H1 (cell line): ENCODE measurements at regions not wholly inside any gene's neighbourhood (a gene's known extent, or its start where the extent isn't known, plus 50 kb on each side); places are given as distances from the start of the nearest gene placed in this dataset.

ENCODE experiments used
- CTCF ChIA-PET: fragments of 300-600 bp; sonication (Branson Sonifier 250); formaldehyde crosslinking; loops from one replicate; lab custom pipeline; 2021; ENCODE audit not compliant: partially characterized antibody; lab: Charles Lee
- POLR2A ChIA-PET: fragments of 300-600 bp; sonication (Branson Sonifier 250); formaldehyde crosslinking; loops from one replicate; lab custom pipeline; 2021; ENCODE audit warnings: inconsistent platforms; ENCODE audit not compliant: partially characterized antibody; lab: Charles Lee
- DNase-seq, 2 experiments: peaks; one replicate each; pipeline versions ENCODE4 v3.0.0 to v3.0.0-alpha.2; 2010 to 2022; ENCODE audit warnings: low spot score in 2 of 2, low read depth in 1 of 2, mixed read lengths in 1 of 2
- FAIRE-seq: peaks from 2 replicates; lab custom pipeline; 2011; peaks lifted over from hg19 to GRCh38; lab: Jason Lieb, UNC
- H2AFZ ChIP-seq: 2 replicates; pipeline ENCODE4 v1.8.1; 2012; ENCODE audit warnings: low read length, inconsistent platforms
- H2AK5ac ChIP-seq: 2 replicates; pipeline ENCODE4 v1.6.1; 2013; ENCODE audit warnings: low read depth, low read length
- H2BK120ac ChIP-seq: replicated peaks from 2 replicates; pipeline ENCODE3; 2013; ENCODE audit warnings: low read depth, low read length, inconsistent platforms
- H2BK12ac ChIP-seq: 2 replicates; pipeline ENCODE4 v1.6.1; 2013; ENCODE audit warnings: low read depth, low read length
- H2BK15ac ChIP-seq: 2 replicates; pipeline ENCODE4 v1.6.1; 2013; ENCODE audit warnings: low read length
- H2BK20ac ChIP-seq: 2 replicates; pipeline ENCODE4 v1.6.1; 2013; ENCODE audit warnings: low read length
- H2BK5ac ChIP-seq: 2 replicates; pipeline ENCODE4 v1.6.1; 2013; ENCODE audit warnings: low read depth, low read length
- H3K14ac ChIP-seq: 2 replicates; pipeline ENCODE4 v1.6.1; 2013; ENCODE audit warnings: inconsistent platforms; ENCODE audit not compliant: insufficient read length
- H3K18ac ChIP-seq: 2 replicates; pipeline ENCODE4 v1.6.1; 2013; ENCODE audit warnings: low read length; ENCODE audit errors: extremely low read depth
- H3K23ac ChIP-seq: 2 replicates; pipeline ENCODE4 v1.6.1; 2013; ENCODE audit warnings: inconsistent platforms; ENCODE audit not compliant: insufficient read length
- H3K23me2 ChIP-seq: 2 replicates; pipeline ENCODE4 v1.6.1; 2013; ENCODE audit warnings: low read depth, low read length
- H3K27ac ChIP-seq: 2 replicates; pipeline ENCODE4 v1.6.1; 2011; ENCODE audit warnings: low read depth, low read length, inconsistent platforms
- H3K27me3 ChIP-seq, 4 experiments: replicated peaks in 1 of 4; 1 replicate in 1 of 4; 2 replicates in 3 of 4; pipeline versions ENCODE4 v1.6.1 to v1.8.1; 2011 to 2013; ENCODE audit warnings: low read length in 3 of 4, mild to moderate bottlenecking in 3 of 4, inconsistent platforms in 2 of 4, mixed read lengths in 2 of 4, moderate library complexity in 1 of 4; ENCODE audit not compliant: control insufficient read depth in 3 of 4, insufficient read depth in 3 of 4; ENCODE audit errors: extremely low read depth in 1 of 4
- H3K36me3 ChIP-seq, 4 experiments: 2 replicates each; pipeline versions ENCODE4 v1.6.1 to v1.8.1; 2011 to 2013; ENCODE audit warnings: mild to moderate bottlenecking in 4 of 4, low read length in 3 of 4, moderate library complexity in 2 of 4, control low read depth in 1 of 4, inconsistent platforms in 1 of 4; ENCODE audit not compliant: insufficient read depth in 4 of 4, control insufficient read depth in 2 of 4
- H3K4ac ChIP-seq: replicated peaks from 2 replicates; pipeline ENCODE3; 2013; ENCODE audit warnings: low read length, low read depth, mixed read lengths, inconsistent platforms; ENCODE audit not compliant: insufficient read length
- H3K4me1 ChIP-seq, 4 experiments: replicated peaks in 1 of 4; 1 replicate in 1 of 4; 2 replicates in 3 of 4; pipeline versions ENCODE4 v1.6.1 to v1.8.1; 2011 to 2013; ENCODE audit warnings: low read length in 3 of 4, inconsistent platforms in 2 of 4, mixed read lengths in 1 of 4; ENCODE audit not compliant: insufficient read depth in 4 of 4, control insufficient read depth in 3 of 4
- H3K4me2 ChIP-seq, 2 experiments: 2 replicates each; pipeline versions ENCODE4 v1.6.1 to v1.8.1; 2011 to 2013; ENCODE audit warnings: low read depth in 2 of 2, low read length in 2 of 2, control low read depth in 1 of 2, inconsistent platforms in 1 of 2, mild to moderate bottlenecking in 1 of 2; ENCODE audit not compliant: insufficient read depth in 1 of 2
- H3K4me3 ChIP-seq, 4 experiments: fragments of 200-600, 300-600 bp in 1 of 4; sonication (generic), shearing (Covaris generic), sonication (Bioruptor Twin) in 1 of 4; 2 replicates each; pipeline versions ENCODE4 v1.5.1 to v1.8.1; 2011 to 2016; ENCODE audit warnings: low read length in 4 of 4, low read depth in 3 of 4, control low read depth in 2 of 4, inconsistent platforms in 2 of 4, mild to moderate bottlenecking in 2 of 4, mixed read lengths in 1 of 4, moderate library complexity in 1 of 4; ENCODE audit not compliant: insufficient read depth in 2 of 4; ENCODE audit errors: extremely low read depth in 1 of 4
- H3K56ac ChIP-seq: replicated peaks from 2 replicates; pipeline ENCODE3; 2013; ENCODE audit warnings: low read depth, mild to moderate bottlenecking, mixed read lengths, low read length, inconsistent platforms; ENCODE audit not compliant: insufficient read length
- H3K79me1 ChIP-seq: 2 replicates; pipeline ENCODE4 v1.6.1; 2013; ENCODE audit warnings: low read depth, low read length, control low read depth
- H3K79me2 ChIP-seq, 2 experiments: 2 replicates each; pipeline versions ENCODE4 v1.6.1 to v1.8.1; 2012 to 2013; ENCODE audit warnings: low read length in 2 of 2, mild to moderate bottlenecking in 2 of 2, inconsistent platforms in 1 of 2; ENCODE audit not compliant: insufficient read depth in 2 of 2, control insufficient read depth in 1 of 2
- H3K9ac ChIP-seq, 4 experiments: replicated peaks in 1 of 4; 1 replicate in 1 of 4; 2 replicates in 3 of 4; pipeline versions ENCODE4 v1.6.1 to v1.8.1; 2011 to 2013; ENCODE audit warnings: low read depth in 3 of 4, low read length in 3 of 4, control low read depth in 2 of 4, mild to moderate bottlenecking in 2 of 4, moderate library complexity in 2 of 4, inconsistent platforms in 1 of 4; ENCODE audit errors: extremely low read depth in 1 of 4
- H3K9me3 ChIP-seq, 2 experiments: 2 replicates each; pipeline versions ENCODE4 v1.6.1 to v1.8.1; 2012 to 2013; ENCODE audit warnings: mild to moderate bottlenecking in 2 of 2, moderate library complexity in 2 of 2, control low read depth in 1 of 2, inconsistent platforms in 1 of 2, low read depth in 1 of 2, low read length in 1 of 2, mixed read lengths in 1 of 2; ENCODE audit not compliant: insufficient read depth in 2 of 2
- H4K20me1 ChIP-seq, 2 experiments: replicated peaks in 1 of 2; 2 replicates each; pipeline versions ENCODE3 to v1.8.1; 2011 to 2013; ENCODE audit warnings: inconsistent platforms in 2 of 2, low read length in 2 of 2, mild to moderate bottlenecking in 1 of 2; ENCODE audit not compliant: insufficient read depth in 2 of 2, control insufficient read depth in 1 of 2
- H4K5ac ChIP-seq: 2 replicates; pipeline ENCODE4 v1.6.1; 2013; ENCODE audit warnings: low read length, low read depth, mixed read lengths, inconsistent platforms; ENCODE audit not compliant: insufficient read length
- H4K8ac ChIP-seq: 2 replicates; pipeline ENCODE4 v1.8.0; 2013; ENCODE audit warnings: mild to moderate bottlenecking, moderate library complexity, low read length, inconsistent platforms; ENCODE audit not compliant: insufficient read depth; ENCODE audit errors: extremely low read depth
- H4K91ac ChIP-seq: replicated peaks from 2 replicates; pipeline ENCODE3; 2013; ENCODE audit warnings: low read length, mixed read lengths, inconsistent platforms; ENCODE audit not compliant: insufficient read length
- ASH2L ChIP-seq: fragments of 200-600, 300-600 bp; sonication (generic); IDR thresholded peaks from one replicate; pipeline ENCODE4 v1.7.1; 2017; ENCODE audit warnings: low read length
- BACH1 ChIP-seq: IDR thresholded peaks from 2 replicates; pipeline ENCODE4 v1.6.1; 2012; ENCODE audit warnings: low read length, improper control_type of control experiment
- CEBPB ChIP-seq: IDR thresholded peaks from 2 replicates; pipeline ENCODE4 v1.6.1; 2012; ENCODE audit warnings: low read depth, low read length
- CHD1 ChIP-seq: IDR thresholded peaks from 2 replicates; pipeline ENCODE4 v1.6.1; 2012; ENCODE audit warnings: low read depth, low read length, improper control_type of control experiment
- CREB1 ChIP-seq: IDR thresholded peaks from 2 replicates; pipeline ENCODE4 v1.6.1; 2012; ENCODE audit warnings: inconsistent platforms
- EZH2 ChIP-seq: fragments of 200-600 bp; sonication (generic); IDR thresholded peaks from 2 replicates; pipeline ENCODE4 v1.7.1; 2012; ENCODE audit warnings: low read depth, mild to moderate bottlenecking, moderate library complexity, low read length, inconsistent platforms; ENCODE audit not compliant: severe bottlenecking
- JUND ChIP-seq: IDR thresholded peaks from 2 replicates; pipeline ENCODE4 v1.6.1; 2011; ENCODE audit warnings: mild to moderate bottlenecking, improper control_type of control experiment, low read length
- KDM1A ChIP-seq: fragments of 200-600, 300-600 bp; sonication (generic); IDR thresholded peaks from 2 replicates; pipeline ENCODE4 v1.7.1; 2016; ENCODE audit warnings: mild to moderate bottlenecking, low read length, borderline replicate concordance
- KDM4A ChIP-seq: IDR thresholded peaks from one replicate; pipeline ENCODE4 v1.7.1; 2012; ENCODE audit warnings: low read depth, mild to moderate bottlenecking, moderate library complexity, low read length, inconsistent platforms; ENCODE audit not compliant: severe bottlenecking
- PHF8 ChIP-seq: fragments of 200-600 bp; sonication (generic); conservative IDR thresholded peaks from 2 replicates; pipeline ENCODE4 v1.7.1; 2012; ENCODE audit warnings: low read depth, mild to moderate bottlenecking, inconsistent platforms, low read length, moderate library complexity
- POLR2A ChIP-seq, 2 experiments: IDR thresholded peaks; 1 replicate in 1 of 2; 2 replicates in 1 of 2; pipeline ENCODE4 v1.6.1; 2011; ENCODE audit warnings: low read depth in 2 of 2, low read length in 2 of 2, mild to moderate bottlenecking in 2 of 2; ENCODE audit errors: control extremely low read depth in 1 of 2
- SIN3A ChIP-seq, 2 experiments: IDR thresholded peaks in 1 of 2; conservative IDR thresholded peaks in 1 of 2; 2 replicates each; pipeline ENCODE4 v1.6.1; 2011 to 2012; ENCODE audit warnings: low read length in 2 of 2, improper control_type of control experiment in 1 of 2, low read depth in 1 of 2, mild to moderate bottlenecking in 1 of 2
- SIX5 ChIP-seq: IDR thresholded peaks from 2 replicates; pipeline ENCODE4 v1.6.1; 2011; ENCODE audit warnings: mild to moderate bottlenecking, low read depth, low read length
- SRF ChIP-seq: IDR thresholded peaks from 2 replicates; pipeline ENCODE4 v1.6.1; 2011; ENCODE audit warnings: mild to moderate bottlenecking, low read depth, low read length, moderate library complexity
- TBP ChIP-seq: IDR thresholded peaks from 2 replicates; pipeline ENCODE4 v1.6.1; 2011; ENCODE audit warnings: low read depth, low read length, improper control_type of control experiment
- USF2 ChIP-seq: IDR thresholded peaks from 2 replicates; pipeline ENCODE4 v1.6.1; 2011; ENCODE audit warnings: low read length, improper control_type of control experiment
- WGBS, 2 experiments: shearing (Covaris generic) in 1 of 2; methylation state at CpG; one replicate each; pipeline versions ENCODE4 v1.1.6 to v1.1.7; 2013 to 2015; ENCODE audit warnings: low lambda C conversion rate in 2 of 2, mixed read lengths in 2 of 2, inconsistent platforms in 1 of 2, low coverage in 1 of 2, missing lambda C conversion rate in 1 of 2; ENCODE audit not compliant: insufficient replicate concordance in 2 of 2, insufficient coverage in 1 of 2, insufficient read length in 1 of 2; ENCODE audit errors: extremely low coverage in 1 of 2, missing lambda C conversion rate in 1 of 2; 5-methylcytosine and 5-hydroxymethylcytosine counted together

- Histone ChIP-seq H3K36me3 (no peaks in the 10 kb centered on the region), H3K9ac (no peak overlapping the region), H3K4me3 (no peak overlapping the region), H2AFZ (no peak overlapping the region), H4K8ac (no peak overlapping the region), H2BK12ac (no peak overlapping the region), H3K18ac (no peak overlapping the region), H2BK5ac (no peak overlapping the region), H3K14ac (no peak overlapping the region), H4K91ac (no peak overlapping the region), H3K56ac (no peak overlapping the region), H2AK5ac (no peak overlapping the region), H3K23ac (no peak overlapping the region), H3K4me1 (no peaks in the 10 kb centered on the region), H3K79me2 (no peaks in the 10 kb centered on the region), H4K5ac (no peak overlapping the region), H3K4ac (no peak overlapping the region), H3K4me2 (no peak overlapping the region), H3K27ac (no peak overlapping the region), H3K79me1 (no peaks in the 10 kb centered on the region), H3K27me3 (no peaks in the 10 kb centered on the region), H3K9me3 (peaks cover 4 to 7% of the 10 kb centered on the region in 2 experiments; a peak in 1 of 4 replicates), H2BK120ac (no peak overlapping the region), H3K23me2 (no peaks in the 10 kb centered on the region), H2BK15ac (no peak overlapping the region), H4K20me1 (no peaks in the 10 kb centered on the region), H2BK20ac (no peak overlapping the region)
- no peak for FAIRE-seq
- DNase-seq, result no peak
- ChIA-PET CTCF (interaction anchor here (1.8 to 3.9 kb wide), 3 partner anchors 8 to 114 kb away, joined by 5 to 22 read pairs (median 21); no protein-coding TSS in a partner anchor), POLR2A (no interaction called here)
- WGBS, 2 experiments, result 97% methylated on average over 5 of the region's 5 CpGs; no CpG with 5 or more reads in 1 of the 2 experiments
- TF ChIP-seq SRF (no peak), EZH2 (no peak), POLR2A (IDR thresholded peaks at IDR 0.05; ENCODE audit: control extremely low read depth in 1 of 2, low read depth in 2 of 2, low read length in 2 of 2) (no peak), SIX5 (no peak), CEBPB (no peak), USF2 (no peak), TBP (no peak), PHF8 (no peak), CREB1 (no peak), JUND (no peak), ASH2L (no peak), KDM4A (no peak), BACH1 (no peak), CHD1 (no peak), KDM1A (no peak), SIN3A (conservative IDR thresholded peaks at IDR 0.05 in 1 of 2, IDR thresholded peaks at IDR 0.05 in 1 of 2; ENCODE audit: low read depth in 1 of 2, low read length in 2 of 2) (no peak)
These were observed 127.6 kb downstream of the ICOS start for GRCh38 chr2:204064119-204064518.
